GM12874 (cell line): ENCODE measurements at regions not wholly inside any gene's neighbourhood (a gene's known extent, or its start where the extent isn't known, plus 50 kb on each side); places are given as distances from the start of the nearest gene placed in this dataset.

Experiments used
- CTCF ChIP-seq: IDR thresholded peaks from 2 replicates; pipeline ENCODE4 v1.5.1; 2011; ENCODE audit warnings: low read depth, mild to moderate bottlenecking, control low read depth, low read length, moderate library complexity; ENCODE audit not compliant: insufficient read depth

GRCh38 chr4:123110685-123111084, 188.3 kb upstream of the NUDT6 start:
- no peak for TF ChIP-seq CTCF

GRCh38 chr4:123113155-123113554, 190.8 kb upstream of the NUDT6 start:
- no peak for TF ChIP-seq CTCF

DNA sequence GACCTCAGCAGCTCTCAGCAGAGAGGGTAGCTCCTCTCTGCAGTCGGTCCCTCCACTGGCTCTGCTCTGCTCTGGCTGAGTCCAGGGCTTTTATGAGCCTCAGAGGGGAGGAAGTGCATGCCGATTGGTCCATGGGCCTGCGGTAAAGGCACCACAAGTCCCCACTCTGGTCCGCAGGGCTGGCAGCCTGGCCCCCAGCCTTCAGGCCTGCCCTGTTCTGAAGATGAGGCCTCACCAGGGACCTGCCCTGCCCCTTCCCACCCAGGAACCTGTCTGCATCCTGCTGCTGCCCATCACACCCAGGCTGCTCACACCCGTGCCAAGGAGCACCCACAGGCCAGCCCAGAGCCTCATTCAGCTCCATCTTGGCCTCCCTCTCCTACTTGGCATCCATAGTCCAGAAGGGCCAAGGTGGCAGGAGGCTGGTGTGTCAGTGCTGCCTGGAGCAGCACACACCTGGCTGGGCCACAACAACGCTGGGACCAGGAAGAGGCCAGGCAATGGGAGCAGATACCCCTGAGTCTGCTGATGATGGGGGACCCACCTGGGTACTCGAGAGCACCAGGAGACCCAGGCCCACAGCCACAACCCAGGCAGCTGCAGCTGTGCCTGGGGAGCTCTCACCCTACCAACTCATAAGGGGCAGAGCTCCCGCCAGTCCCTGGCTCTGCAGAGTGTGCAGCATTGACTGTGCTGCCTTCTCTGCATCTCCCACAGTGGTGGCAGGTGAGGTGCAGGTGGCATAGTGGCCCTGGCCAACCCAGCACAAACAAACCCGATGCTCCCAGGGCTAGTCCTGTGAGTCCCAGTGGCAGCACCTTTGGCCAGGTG, 191.9 kb upstream of the NUDT6 start:
- no peak for TF ChIP-seq CTCF

- TF ChIP-seq CTCF = no peak
Measured at GRCh38 chr4:123114915-123115756, 192.7 kb upstream of the NUDT6 start.

DNA sequence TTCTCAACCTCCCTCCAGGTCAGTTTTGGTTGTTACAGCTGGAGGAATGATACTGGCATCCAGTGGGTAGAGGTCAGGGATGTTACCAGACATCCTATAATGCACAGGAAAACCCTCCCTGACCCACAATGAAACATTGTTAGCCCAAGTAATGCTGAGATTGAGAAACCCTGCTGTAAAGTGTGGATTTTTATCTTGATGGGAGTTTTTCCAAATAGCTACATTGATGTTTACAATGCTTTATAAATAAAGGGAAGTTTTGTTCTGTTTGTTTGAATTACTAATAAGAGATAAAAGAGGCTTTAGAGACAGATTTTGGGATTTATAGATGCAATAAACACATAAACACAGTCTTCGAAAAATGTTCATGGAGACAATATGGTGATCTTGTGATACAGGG, 194.0 kb upstream of the NUDT6 start:
- no peak for TF ChIP-seq CTCF

GRCh38 chr4:123120473-123120872, 198.1 kb upstream of the NUDT6 start:
- TF ChIP-seq CTCF = no peak

DNA sequence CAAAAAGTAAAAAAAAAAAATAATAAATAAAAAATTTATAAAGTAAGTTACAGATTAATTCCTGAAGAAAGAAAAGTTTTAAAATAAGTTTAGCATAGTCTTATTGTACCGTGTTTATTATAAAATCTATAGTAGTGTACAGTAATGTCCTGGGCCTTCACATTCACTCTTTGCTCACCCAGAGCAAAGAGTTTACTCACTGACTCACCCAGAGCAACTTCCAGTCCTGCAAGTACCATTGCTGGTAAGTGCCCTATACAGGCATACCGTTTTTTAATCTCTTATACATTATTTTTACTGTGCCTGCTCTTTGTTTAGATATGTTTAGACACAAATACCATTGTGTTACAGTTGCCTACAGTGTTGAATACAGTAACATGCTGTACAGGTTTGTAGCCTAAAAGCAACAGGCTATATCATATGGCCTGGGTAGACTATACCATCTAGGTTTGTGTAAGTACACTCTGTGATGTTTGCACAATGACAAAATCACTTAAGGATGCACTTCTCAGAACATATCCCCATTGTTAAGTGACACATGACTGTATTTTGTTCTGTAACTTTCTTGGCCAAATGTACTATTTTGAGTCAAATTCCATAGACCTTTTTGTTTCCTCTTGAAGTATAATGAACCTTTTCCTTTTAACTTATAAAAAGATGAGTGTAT, 199.0 kb upstream of the NUDT6 start:
- TF ChIP-seq CTCF = no peak
